SK-N-SH treated with all-trans-retinoic acid at 6 μM for 48 hours (cell line): ENCODE measurements at regions not wholly inside any gene's neighbourhood (a gene's known extent, or its start where the extent isn't known, plus 50 kb on each side); places are given as distances from the start of the nearest gene placed in this dataset.

Experiments used
- ATAC-seq: fragments of 200-7000 bp; cut with Tn5 transposase; 3 replicates; pipeline ENCODE4 v1.9.1; 2020; ENCODE audit warnings: mild to moderate bottlenecking, moderate library complexity
- ARNTL ChIP-seq: fragments of 450-650 bp; formaldehyde crosslinking; IDR thresholded peaks from 2 replicates; pipeline ENCODE4 v1.5.0; 2020; ENCODE audit warnings: low read depth, mild to moderate bottlenecking, moderate library complexity, borderline replicate concordance
- BACH2 ChIP-seq: fragments of 250-450 bp; sonication (Bioruptor Pico); IDR thresholded peaks from 2 replicates; pipeline ENCODE4 v1.9.0; 2021; ENCODE audit warnings: mild to moderate bottlenecking, borderline replicate concordance
- CREB5 ChIP-seq: fragments of 250-450 bp; sonication (Bioruptor Pico); IDR thresholded peaks from 2 replicates; pipeline ENCODE4 v1.5.1; 2020; ENCODE audit warnings: low read depth, mild to moderate bottlenecking, moderate library complexity
- CSDC2 ChIP-seq: fragments of 250-450 bp; sonication (Bioruptor Pico); IDR thresholded peaks from 2 replicates; pipeline ENCODE4 v1.5.0; 2020; ENCODE audit warnings: mild to moderate bottlenecking, moderate library complexity
- CSRNP3 ChIP-seq: fragments of 250-450 bp; sonication (Bioruptor Pico); IDR thresholded peaks from 2 replicates; pipeline ENCODE4 v1.5.1; 2021; ENCODE audit warnings: mild to moderate bottlenecking, moderate library complexity
- OSR1 ChIP-seq: fragments of 250-450 bp; sonication (Bioruptor Pico); IDR thresholded peaks from 2 replicates; pipeline ENCODE4 v1.8.0; 2022; ENCODE audit warnings: moderate library complexity, mild to moderate bottlenecking, inconsistent platforms
- POU6F1 ChIP-seq: fragments of 250-450 bp; sonication (Bioruptor Pico); IDR thresholded peaks from 2 replicates; pipeline ENCODE4 v1.8.0; 2021; ENCODE audit warnings: low read depth, mild to moderate bottlenecking, moderate library complexity, borderline replicate concordance
- PPARA ChIP-seq: fragments of 250-450 bp; sonication (Bioruptor Pico); IDR thresholded peaks from 2 replicates; pipeline ENCODE4 v1.5.0; 2020; ENCODE audit warnings: mild to moderate bottlenecking, borderline replicate concordance
- RARB ChIP-seq: fragments of 250-450 bp; sonication (Bioruptor Pico); IDR thresholded peaks from 2 replicates; pipeline ENCODE4 v1.8.0; 2021; ENCODE audit warnings: mild to moderate bottlenecking, moderate library complexity
- TCF4 ChIP-seq: fragments of 250-450 bp; sonication (Bioruptor Pico); IDR thresholded peaks from 2 replicates; pipeline ENCODE4 v1.8.0; 2021; ENCODE audit warnings: mild to moderate bottlenecking, moderate library complexity, borderline replicate concordance
- TOX ChIP-seq: fragments of 250-450 bp; sonication (Bioruptor Pico); IDR thresholded peaks from 2 replicates; pipeline ENCODE4 v1.8.0; 2021; ENCODE audit warnings: mild to moderate bottlenecking, moderate library complexity, borderline replicate concordance
- TSHZ2 ChIP-seq: fragments of 250-450 bp; sonication (Bioruptor Pico); IDR thresholded peaks from 2 replicates; pipeline ENCODE4 v1.5.0; 2020; ENCODE audit warnings: mild to moderate bottlenecking, moderate library complexity
- ZC3H10 ChIP-seq: fragments of 250-450 bp; sonication (Bioruptor Pico); IDR thresholded peaks from 2 replicates; pipeline ENCODE4 v1.5.1; 2021; ENCODE audit warnings: mild to moderate bottlenecking, moderate library complexity
- ZFP3 ChIP-seq: fragments of 250-450 bp; sonication (Bioruptor Pico); IDR thresholded peaks from 2 replicates; pipeline ENCODE4 v1.5.0; 2020; ENCODE audit warnings: mild to moderate bottlenecking, moderate library complexity
- ZNF70 ChIP-seq: fragments of 450-650 bp; formaldehyde crosslinking; IDR thresholded peaks from 2 replicates; pipeline ENCODE4 v1.5.0; 2020; ENCODE audit warnings: mild to moderate bottlenecking, moderate library complexity
- ZNF8 ChIP-seq: fragments of 450-650 bp; formaldehyde crosslinking; IDR thresholded peaks from 2 replicates; pipeline ENCODE4 v1.5.0; 2020; ENCODE audit warnings: mild to moderate bottlenecking, moderate library complexity

GRCh38 chr6:76702187-76702586 is 629.7 kb upstream of the IMPG1 start:
- ATAC-seq = peak; percentile 40; the same call in 1 of the 3 replicates
- no peak for TF ChIP-seq ZFP3
- TF ChIP-seq CREB5 (CRISPR knock-in tag) = no peak
- TF ChIP-seq BACH2 (CRISPR knock-in tag) = no peak
- no peak for TF ChIP-seq TSHZ2 (CRISPR knock-in tag)
- no peak for TF ChIP-seq TCF4 (CRISPR knock-in tag)
- no peak for TF ChIP-seq ZNF8 (CRISPR knock-in tag)
- no peak for TF ChIP-seq RARB (CRISPR knock-in tag)
- TF ChIP-seq ZNF70 = no peak
- no peak for TF ChIP-seq CSRNP3
- no peak for TF ChIP-seq ZC3H10 (CRISPR knock-in tag)
- no peak for TF ChIP-seq POU6F1
- TF ChIP-seq PPARA = no peak
- TF ChIP-seq, all 23 proteins: peak for 0

- TF ChIP-seq OSR1 = no peak
- ATAC-seq = no peak
These were observed 629.1 kb upstream of the IMPG1 start for GRCh38 chr6:76701610-76702009.

GRCh38 chr6:76697585-76697984 is 625.1 kb upstream of the IMPG1 start:
- ATAC-seq = no peak

More at GRCh38 chr6:76697585-76697984, 625.1 kb upstream of the IMPG1 start:
- TF ChIP-seq ARNTL (CRISPR knock-in tag) (no peak), TSHZ2 (CRISPR knock-in tag) (no peak), CREB5 (CRISPR knock-in tag) (no peak), BACH2 (CRISPR knock-in tag) (no peak), RARB (CRISPR knock-in tag) (no peak), TOX (no peak), PPARA (no peak), ZFP3 (no peak), CSDC2 (CRISPR knock-in tag) (no peak), TCF4 (CRISPR knock-in tag) (no peak), ZNF8 (CRISPR knock-in tag) (no peak), CSRNP3 (no peak)
